GM19035 (cell line): ENCODE measurements at regions not wholly inside any gene's neighbourhood (a gene's known extent, or its start where the extent isn't known, plus 50 kb on each side); places are given as distances from the start of the nearest gene placed in this dataset.

Source experiments
- ATAC-seq: cut with Tn5 transposase; IDR thresholded peaks from one replicate; pipeline ENCODE4 v1.9.1; 2021; ENCODE audit not compliant: unreplicated experiment

GRCh38 chr2:118668431-118669424 is 178.7 kb downstream of the EN1 start:
- ATAC-seq = no peak

GRCh38 chr2:118667964-118668363 is 179.5 kb downstream of the EN1 start:
- no peak for ATAC-seq

GRCh38 chr2:118667348-118667747 is 180.1 kb downstream of the EN1 start:
- ATAC-seq = no peak

GRCh38 chr2:118665784-118666529 is 181.5 kb downstream of the EN1 start:
- ATAC-seq = no peak

GRCh38 chr2:118661179-118661578 is 186.3 kb downstream of the EN1 start:
- no peak for ATAC-seq

GRCh38 chr2:118658596-118659198 is 188.8 kb downstream of the EN1 start:
- ATAC-seq = no peak

DNA sequence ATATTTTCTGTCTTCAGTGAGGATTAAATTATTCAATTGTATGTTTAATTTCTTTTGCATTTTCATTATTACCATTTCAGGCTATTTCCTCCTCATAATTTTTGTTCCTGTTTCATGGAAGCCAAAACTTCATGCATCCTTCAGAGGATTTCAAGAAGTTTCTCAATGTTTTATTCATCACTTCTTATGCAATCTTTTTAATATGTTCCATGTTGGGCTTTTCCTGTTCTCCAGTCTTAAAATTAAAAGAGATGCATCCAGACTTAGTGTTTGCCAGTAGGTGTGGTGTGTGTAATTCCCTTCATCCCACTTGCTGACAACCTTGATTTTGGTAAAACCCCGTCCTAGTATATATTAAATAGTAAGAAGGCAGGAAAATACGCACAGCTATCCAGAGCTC is 190.0 kb downstream of the EN1 start:
- no peak for ATAC-seq

GRCh38 chr2:118654945-118655344 is 192.5 kb downstream of the EN1 start:
- ATAC-seq = no peak

GRCh38 chr2:118650327-118650726 is 197.1 kb downstream of the EN1 start:
- no peak for ATAC-seq

- ATAC-seq = no peak
Measured at GRCh38 chr2:118645876-118646275, 201.6 kb downstream of the EN1 start.

GRCh38 chr2:118644190-118644589 is 203.3 kb downstream of the EN1 start:
- ATAC-seq = no peak

GRCh38 chr2:118643294-118643693 is 204.2 kb downstream of the EN1 start:
- no peak for ATAC-seq

- no peak for ATAC-seq
Measured at GRCh38 chr2:118642501-118642900, 204.9 kb downstream of the EN1 start.

GRCh38 chr2:118641711-118642110 is 205.7 kb downstream of the EN1 start:
- ATAC-seq = no peak

- ATAC-seq = no peak
Measured at GRCh38 chr2:118639371-118639770, 208.1 kb downstream of the EN1 start.

- no peak for ATAC-seq
Measured at GRCh38 chr2:118638453-118638852, 209.0 kb downstream of the EN1 start.

DNA sequence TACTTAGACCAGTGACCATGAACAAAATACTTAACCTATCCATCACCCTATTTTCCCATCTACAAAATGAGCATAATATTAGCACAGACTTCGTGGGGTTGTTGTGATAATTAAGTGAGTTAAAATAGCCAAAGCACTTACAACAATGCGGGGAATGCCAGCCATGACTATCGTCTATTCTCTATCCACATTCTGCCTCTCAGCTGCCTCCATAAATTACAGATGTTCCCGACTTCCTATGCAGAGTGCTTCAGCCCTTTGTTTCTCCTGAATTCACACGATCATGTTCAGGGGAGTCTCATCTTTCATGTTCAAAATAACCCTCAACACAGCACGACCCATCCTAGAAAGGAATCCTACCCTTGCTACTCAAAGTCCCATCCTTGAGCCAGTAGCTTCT is 211.6 kb downstream of the EN1 start:
- no peak for ATAC-seq

- ATAC-seq = no peak
Measured at GRCh38 chr2:118634876-118635275, 212.6 kb downstream of the EN1 start.

DNA sequence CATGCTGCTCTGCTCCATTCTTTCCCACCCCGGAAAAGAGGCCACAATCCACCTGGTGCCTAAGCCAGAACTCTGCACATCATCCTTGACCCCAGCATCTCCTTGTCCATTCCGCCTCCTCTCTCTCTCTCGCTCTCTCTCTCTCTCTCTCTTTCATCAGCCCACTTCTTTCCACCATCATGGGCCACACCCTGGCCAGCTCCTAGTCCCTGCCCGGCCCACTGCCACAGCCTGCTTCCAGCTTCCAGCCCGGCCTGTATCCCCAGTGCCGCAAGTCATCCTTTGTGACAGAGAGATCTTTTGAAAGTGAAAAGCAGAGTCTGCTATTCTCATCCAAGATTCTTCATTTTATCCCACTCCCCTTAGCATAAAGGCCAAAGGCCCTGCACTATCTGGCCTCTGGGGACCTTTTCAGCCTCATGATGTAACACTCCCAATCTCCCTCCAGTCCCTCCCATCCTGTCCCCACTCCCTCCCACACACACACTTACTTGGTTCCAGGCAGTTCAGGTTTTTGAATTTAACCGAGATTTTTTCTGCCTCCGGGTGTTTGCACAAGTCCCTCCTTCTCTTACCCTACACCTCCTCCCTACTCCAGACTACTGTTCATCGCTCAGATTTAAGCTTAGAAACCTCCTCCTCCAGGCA is 214.0 kb downstream of the EN1 start:
- no peak for ATAC-seq

DNA sequence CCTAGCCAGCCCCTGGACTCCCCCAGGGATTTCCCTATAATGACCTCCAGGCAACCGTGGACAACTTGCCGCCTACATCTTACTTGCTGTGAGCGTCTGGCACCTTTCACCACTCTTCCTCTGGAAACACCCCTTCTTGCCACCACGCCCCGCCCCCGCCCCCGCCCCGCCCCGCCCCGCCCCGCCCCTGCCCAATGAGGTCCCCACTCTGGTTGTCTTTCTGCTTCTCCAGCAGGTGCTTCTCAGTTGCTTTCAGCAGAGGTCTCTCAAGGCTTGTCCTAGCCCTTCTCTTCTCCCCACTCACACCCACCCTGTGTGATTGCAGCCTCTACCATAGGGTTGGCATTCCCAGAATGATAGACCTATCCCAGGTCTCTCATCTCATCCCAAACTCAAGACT is 214.5 kb downstream of the EN1 start:
- ATAC-seq = no peak

GRCh38 chr2:118627156-118627555 is 220.3 kb downstream of the EN1 start:
- ATAC-seq = no peak
